ENCODE measurements at regions not wholly inside any gene's neighbourhood (a gene's known extent, or its start where the extent isn't known, plus 50 kb on each side); places are given as distances from the start of the nearest gene placed in this dataset.
"Not testable (repeated sequence)": the region's sequence is repeated elsewhere in the genome, so short reads cannot be mapped to it uniquely, and the experiment has no call there.

DNA sequence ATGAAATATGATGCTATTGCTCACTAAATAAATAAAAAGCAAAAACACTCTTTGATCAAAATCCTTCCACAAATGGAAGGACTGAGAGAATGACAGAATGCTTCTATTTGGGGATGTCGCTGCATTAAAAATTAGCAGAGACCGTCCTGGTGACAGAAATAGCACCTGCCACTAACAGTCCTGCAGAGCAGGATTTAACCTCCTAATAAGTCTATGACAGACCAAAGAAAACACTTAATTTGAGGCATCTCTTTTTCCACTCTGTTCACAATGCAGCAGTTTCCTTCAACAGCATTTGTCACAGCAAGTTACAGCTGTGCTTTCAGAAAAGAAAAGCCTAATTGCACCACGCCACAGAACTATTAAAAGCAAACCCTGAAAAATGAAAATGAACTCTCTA, 140.6 kb upstream of the BEND6 start (continued):
- TF ChIP-seq, protein P1, sequence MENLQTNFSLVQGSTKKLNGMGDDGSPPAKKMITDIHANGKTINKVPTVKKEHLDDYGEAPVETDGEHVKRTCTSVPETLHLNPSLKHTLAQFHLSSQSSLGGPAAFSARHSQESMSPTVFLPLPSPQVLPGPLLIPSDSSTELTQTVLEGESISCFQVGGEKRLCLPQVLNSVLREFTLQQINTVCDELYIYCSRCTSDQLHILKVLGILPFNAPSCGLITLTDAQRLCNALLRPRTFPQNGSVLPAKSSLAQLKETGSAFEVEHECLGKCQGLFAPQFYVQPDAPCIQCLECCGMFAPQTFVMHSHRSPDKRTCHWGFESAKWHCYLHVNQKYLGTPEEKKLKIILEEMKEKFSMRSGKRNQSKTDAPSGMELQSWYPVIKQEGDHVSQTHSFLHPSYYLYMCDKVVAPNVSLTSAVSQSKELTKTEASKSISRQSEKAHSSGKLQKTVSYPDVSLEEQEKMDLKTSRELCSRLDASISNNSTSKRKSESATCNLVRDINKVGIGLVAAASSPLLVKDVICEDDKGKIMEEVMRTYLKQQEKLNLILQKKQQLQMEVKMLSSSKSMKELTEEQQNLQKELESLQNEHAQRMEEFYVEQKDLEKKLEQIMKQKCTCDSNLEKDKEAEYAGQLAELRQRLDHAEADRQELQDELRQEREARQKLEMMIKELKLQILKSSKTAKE (IDR thresholded peaks at IDR 0.05; ENCODE audit: low read depth, poor library complexity, severe bottlenecking) = peak; percentile 14
- 0 out of 4 replicates have a peak, but pooled peaks of 1 of the 2 experiments have one; percentile 36 for TF ChIP-seq CEBPB (IDR thresholded peaks at IDR 0.05; ENCODE audit: borderline replicate concordance in 1 of 2, low read depth in 2 of 2, low read length in 2 of 2)
- no peak for TF ChIP-seq ZZZ3 (IDR thresholded peaks at IDR 0.05; ENCODE audit: control insufficient read depth, insufficient read length, low read depth)
- no peak for TF ChIP-seq SMAD1 (IDR thresholded peaks at IDR 0.05; ENCODE audit: low read depth, partially characterized antibody)
- no peak for TF ChIP-seq SMC3 (IDR thresholded peaks at IDR 0.05; ENCODE audit: borderline replicate concordance, low read length)

DNA sequence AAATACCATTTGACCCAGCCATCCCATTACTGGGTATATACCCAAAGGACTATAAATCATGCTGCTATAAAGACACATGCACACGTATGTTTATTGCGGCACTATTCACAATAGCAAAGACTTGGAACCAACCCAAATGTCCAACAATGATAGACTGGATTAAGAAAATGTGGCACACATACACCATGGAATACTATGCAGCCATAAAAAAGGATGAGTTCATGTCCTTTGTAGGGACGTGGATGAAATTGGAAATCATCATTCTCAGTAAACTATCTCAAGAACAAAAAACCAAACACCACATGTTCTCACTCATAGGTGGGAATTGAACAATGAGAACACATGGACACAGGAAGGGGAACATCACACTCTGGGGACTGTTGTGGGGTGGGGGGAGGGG, 142.1 kb upstream of the BEND6 start:
- H3K4me3 ChIP-seq; in situ Hi-C loops (cut with MboI); DNase-seq (ENCODE audit: low read depth, low spot score); H4K20me1 ChIP-seq (ENCODE audit: control insufficient read depth, insufficient read depth); H3K9me3 ChIP-seq (replicated peaks; ENCODE audit: control insufficient read depth, insufficient read depth, low read length); intact Hi-C loops (cut with micrococcal nuclease; ENCODE audit: unreplicated experiment); H3K4me2 ChIP-seq (ENCODE audit: control insufficient read depth, insufficient read depth); H3K27me3 ChIP-seq (replicated peaks in 1 of 2; ENCODE audit: control insufficient read depth in 2 of 2, insufficient read depth in 2 of 2, low read length in 1 of 2); H3K9ac ChIP-seq (ENCODE audit: control insufficient read depth, insufficient read depth, low read length); FAIRE-seq; H3K27ac ChIP-seq (ENCODE audit: control insufficient read depth, insufficient read depth); H2AFZ ChIP-seq (ENCODE audit: control insufficient read depth, low read depth, low read length); POLR2A ChIA-PET; BruUV-seq (replicated peaks); ATAC-seq; H3K36me3 ChIP-seq (ENCODE audit: control insufficient read depth in 2 of 2, insufficient read depth in 2 of 2, low read length in 1 of 2): not testable (repeated sequence)
- WGBS (ENCODE audit: insufficient coverage, insufficient replicate concordance, low lambda C conversion rate, missing lambda C conversion rate) = 79% methylated on average over 1 of the region's 3 CpGs
- ChIA-PET RAD21 (ENCODE audit: unreplicated experiment) (interaction anchor here (1.0 to 1.2 kb wide), 3 partner anchors 29 to 38 kb away, joined by 3 to 4 read pairs (median 3); no protein-coding TSS in a partner anchor), CTCF (interaction anchor here (0.6 to 2.2 kb wide), 5 partner anchors 8 to 39 kb away, joined by 3 to 11 read pairs (median 4); no protein-coding TSS in a partner anchor), SMC1A (ENCODE audit: uncharacterized antibody, unreplicated experiment) (interaction anchor here (0.9 to 1.6 kb wide), 3 partner anchors 16 to 45 kb away, joined by 3 to 5 read pairs (median 3); no protein-coding TSS in a partner anchor)
- Histone ChIP-seq H3K79me2 (ENCODE audit: control insufficient read depth, insufficient read depth, low read length) (peaks cover 84% of the 10 kb centered on the region), H3K4me1 (ENCODE audit: control insufficient read depth, insufficient read depth, low read length) (peaks cover 40% of the 10 kb centered on the region)
